GM06990 (cell line): ENCODE measurements at regions not wholly inside any gene's neighbourhood (a gene's known extent, or its start where the extent isn't known, plus 50 kb on each side); places are given as distances from the start of the nearest gene placed in this dataset.

Experiments
- DNase-seq: peaks from one replicate; pipeline ENCODE4 v3.0.0-alpha.2; 2011; ENCODE audit not compliant: insufficient read length; ENCODE audit errors: extremely low read depth
- H3K27me3 ChIP-seq: replicated peaks from 2 replicates; pipeline ENCODE4 v1.6.0; 2011; ENCODE audit warnings: low read length; ENCODE audit not compliant: control insufficient read depth, insufficient read depth
- H3K36me3 ChIP-seq: 2 replicates; pipeline ENCODE4 v1.5.1; 2011; ENCODE audit warnings: low read length; ENCODE audit not compliant: control insufficient read depth, insufficient read depth
- H3K4me3 ChIP-seq: replicated peaks from 2 replicates; pipeline ENCODE4 v1.5.1; 2011; ENCODE audit warnings: low read depth, mild to moderate bottlenecking, control low read depth, low read length
- CTCF ChIP-seq: IDR thresholded peaks from 2 replicates; pipeline ENCODE4 v1.5.1; 2011; ENCODE audit warnings: low read length, control low read depth, mild to moderate bottlenecking, inconsistent platforms; ENCODE audit not compliant: insufficient read depth, poor library complexity, severe bottlenecking

- no peak for DNase-seq
- H3K36me3 ChIP-seq: no peaks in the 10 kb centered on the region
- H3K27me3 ChIP-seq: no peaks in the 10 kb centered on the region
- no peak overlapping the region for H3K4me3 ChIP-seq
- TF ChIP-seq CTCF: no peak
Observed at GRCh38 chr12:93146970-93147369, 217.9 kb upstream of the EEA1 start.

GRCh38 chr12:93148412-93148811, 219.3 kb upstream of the EEA1 start:
- no peak for TF ChIP-seq CTCF
- DNase-seq: no peak
- H3K27me3 ChIP-seq: no peaks in the 10 kb centered on the region
- H3K36me3 ChIP-seq: no peaks in the 10 kb centered on the region
- no peak overlapping the region for H3K4me3 ChIP-seq

GRCh38 chr12:93149229-93149628, 220.1 kb upstream of the EEA1 start:
- no peak overlapping the region for H3K4me3 ChIP-seq
- H3K27me3 ChIP-seq: no peaks in the 10 kb centered on the region
- no peaks in the 10 kb centered on the region for H3K36me3 ChIP-seq
- DNase-seq: no peak
- TF ChIP-seq CTCF: no peak

GRCh38 chr12:93151079-93151762, 222.1 kb upstream of the EEA1 start:
- Histone ChIP-seq H3K36me3 (no peaks in the 10 kb centered on the region), H3K4me3 (no peak overlapping the region), H3K27me3 (no peaks in the 10 kb centered on the region)
- no peak for DNase-seq
- no peak for TF ChIP-seq CTCF

GRCh38 chr12:93152617-93153016, 223.5 kb upstream of the EEA1 start:
- no peaks in the 10 kb centered on the region for H3K27me3 ChIP-seq
- no peak for DNase-seq
- H3K4me3 ChIP-seq: no peak overlapping the region
- H3K36me3 ChIP-seq: no peaks in the 10 kb centered on the region
- TF ChIP-seq CTCF: no peak

GRCh38 chr12:93153321-93153720, 224.2 kb upstream of the EEA1 start:
- no peak for TF ChIP-seq CTCF
- no peak for DNase-seq
- no peaks in the 10 kb centered on the region for H3K36me3 ChIP-seq
- no peaks in the 10 kb centered on the region for H3K27me3 ChIP-seq
- no peak overlapping the region for H3K4me3 ChIP-seq
